GM23248 (cell line): ENCODE measurements at regions not wholly inside any gene's neighbourhood (a gene's known extent, or its start where the extent isn't known, plus 50 kb on each side); places are given as distances from the start of the nearest gene placed in this dataset.

Experiments used
- EZH2 ChIP-seq: fragments of 200-600 bp; sonication (generic); IDR thresholded peaks from 2 replicates; pipeline ENCODE4 v1.6.1; 2018; ENCODE audit warnings: antibody characterized with exemption, mild to moderate bottlenecking; ENCODE audit not compliant: insufficient read depth, poor library complexity, severe bottlenecking
- EZH2phosphoT487 ChIP-seq: fragments of 200-600 bp; sonication (generic); IDR thresholded peaks from 2 replicates; pipeline ENCODE4 v1.6.1; 2018; ENCODE audit warnings: antibody characterized with exemption, moderate library complexity, mild to moderate bottlenecking, low read depth; ENCODE audit not compliant: insufficient read depth

DNA sequence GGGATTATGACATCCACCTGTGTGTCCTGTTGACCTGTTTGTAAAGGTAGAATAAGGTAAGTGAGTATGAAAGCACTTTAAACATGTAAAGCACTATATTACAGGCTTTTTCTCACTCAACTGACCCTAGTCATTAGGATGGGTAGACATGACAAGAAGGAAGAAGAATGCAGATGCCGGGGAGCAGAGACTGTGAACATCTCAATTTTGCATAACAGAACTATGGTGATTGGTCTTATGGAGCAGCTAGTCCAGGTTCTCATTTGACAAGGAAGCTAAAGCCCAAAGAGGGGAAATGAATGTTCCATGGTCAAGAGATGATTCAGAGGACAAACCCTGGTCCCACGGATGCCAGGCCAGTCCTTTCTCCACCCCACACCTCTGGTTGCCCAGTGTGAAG lies 200.1 kb upstream of the BCL6 start:
- TF ChIP-seq EZH2 (no peak), EZH2phosphoT487 (no peak)
